Spinal cord (tissue), 9 donors: ENCODE measurements at regions not wholly inside any gene's neighbourhood (a gene's known extent, or its start where the extent isn't known, plus 50 kb on each side); places are given as distances from the start of the nearest gene placed in this dataset.
A peak's percentile ranks its signal among the peaks of the same experiment; 100 is the strongest.

Experiments used
- DNase-seq, 6 donors: peaks; one replicate each; pipeline versions ENCODE4 v3.0.0 to v3.0.0-alpha.2; 2013 to 2015; ENCODE audit warnings: low spot score in 6 of 6, low read depth in 4 of 6
- H3K27ac ChIP-seq: one replicate; pipeline ENCODE4 v1.5.1; 2013; ENCODE audit warnings: low read depth, low read length, control low read depth
- H3K27me3 ChIP-seq: one replicate; pipeline ENCODE4 v1.6.1; 2013; ENCODE audit warnings: low read length; ENCODE audit not compliant: control insufficient read depth, insufficient read depth
- H3K36me3 ChIP-seq: one replicate; pipeline ENCODE4 v1.6.1; 2013; ENCODE audit warnings: low read length; ENCODE audit not compliant: control insufficient read depth, insufficient read depth
- H3K4me1 ChIP-seq: one replicate; pipeline ENCODE4 v1.6.1; 2013; ENCODE audit warnings: low read length; ENCODE audit not compliant: control insufficient read depth, insufficient read depth
- H3K4me3 ChIP-seq: one replicate; pipeline ENCODE4 v1.5.1; 2013; ENCODE audit warnings: low read depth, low read length, control low read depth
- H3K9me3 ChIP-seq: one replicate; pipeline ENCODE4 v1.6.1; 2013; ENCODE audit warnings: low read length; ENCODE audit not compliant: control insufficient read depth, insufficient read depth
- WGBS: methylation state at CpG from one replicate; pipeline ENCODE4 v1.1.5; 2013; ENCODE audit warnings: missing lambda C conversion rate; ENCODE audit not compliant: insufficient coverage; 5-methylcytosine and 5-hydroxymethylcytosine counted together
- donor health status: healthy.

GRCh38 chr2:128368437-128369107 is 49.9 kb upstream of the HS6ST1 start:
- Histone ChIP-seq H3K36me3 (no peaks in the 10 kb centered on the region), H3K4me1 (peaks cover 69% of the 10 kb centered on the region), H3K27ac (peak overlapping the region; percentile 61), H3K9me3 (no peaks in the 10 kb centered on the region), H3K27me3 (no peaks in the 10 kb centered on the region), H3K4me3 (no peak overlapping the region)
- peak in 1 of 6 donors; percentile 60 for DNase-seq
- WGBS, result 70% methylated on average over 21 of the region's 21 CpGs

GRCh38 chr2:128369108-128369555 is 50.5 kb upstream of the HS6ST1 start:
- H3K27ac ChIP-seq, result peak overlapping the region; percentile 61
- no peak overlapping the region for H3K4me3 ChIP-seq
- H3K36me3 ChIP-seq, result no peaks in the 10 kb centered on the region
- H3K4me1 ChIP-seq, result peaks cover 67% of the 10 kb centered on the region
- no peaks in the 10 kb centered on the region for H3K27me3 ChIP-seq
- DNase-seq, result peak in 2 of 6 donors; percentile 82 to 85
- WGBS, result 25% methylated on average over 11 of the region's 12 CpGs
- H3K9me3 ChIP-seq, result no peaks in the 10 kb centered on the region

GRCh38 chr2:128369602-128370467 is 51.2 kb upstream of the HS6ST1 start:
- WGBS, result 24% methylated on average over 11 of the region's 17 CpGs
- no peak overlapping the region for H3K4me3 ChIP-seq
- H3K36me3 ChIP-seq, result no peaks in the 10 kb centered on the region
- peak in 3 of 6 donors; percentile 54 to 80 (median 73) for DNase-seq
- no peaks in the 10 kb centered on the region for H3K27me3 ChIP-seq
- peaks cover 72% of the 10 kb centered on the region for H3K4me1 ChIP-seq
- no peaks in the 10 kb centered on the region for H3K9me3 ChIP-seq
- H3K27ac ChIP-seq, result peak overlapping the region; percentile 61

- 76% methylated on average over 26 of the region's 27 CpGs for WGBS
- H3K27me3 ChIP-seq, result no peaks in the 10 kb centered on the region
- no peak for DNase-seq
- H3K27ac ChIP-seq, result peak overlapping the region; percentile 61
- no peaks in the 10 kb centered on the region for H3K36me3 ChIP-seq
- H3K4me1 ChIP-seq, result peaks cover 81% of the 10 kb centered on the region
- no peaks in the 10 kb centered on the region for H3K9me3 ChIP-seq
- no peak overlapping the region for H3K4me3 ChIP-seq
Observed at GRCh38 chr2:128370468-128371247, 52.0 kb upstream of the HS6ST1 start.

GRCh38 chr2:128371248-128371630 is 52.6 kb upstream of the HS6ST1 start:
- Histone ChIP-seq H3K36me3 (no peaks in the 10 kb centered on the region), H3K4me3 (no peak overlapping the region), H3K27ac (no peak overlapping the region), H3K4me1 (peaks cover 84% of the 10 kb centered on the region), H3K9me3 (no peaks in the 10 kb centered on the region), H3K27me3 (no peaks in the 10 kb centered on the region)
- no peak for DNase-seq
- 77% methylated on average over 5 of the region's 8 CpGs for WGBS

GRCh38 chr2:128371648-128372345 is 53.1 kb upstream of the HS6ST1 start:
- DNase-seq, result no peak
- peaks cover 85% of the 10 kb centered on the region for H3K4me1 ChIP-seq
- H3K36me3 ChIP-seq, result no peaks in the 10 kb centered on the region
- WGBS, result 90% methylated on average over 11 of the region's 11 CpGs
- no peak overlapping the region for H3K27ac ChIP-seq
- no peaks in the 10 kb centered on the region for H3K27me3 ChIP-seq
- no peaks in the 10 kb centered on the region for H3K9me3 ChIP-seq
- no peak overlapping the region for H3K4me3 ChIP-seq

GRCh38 chr2:128372621-128373341 is 54.1 kb upstream of the HS6ST1 start:
- 93% methylated on average over 16 of the region's 24 CpGs for WGBS
- Histone ChIP-seq H3K9me3 (no peaks in the 10 kb centered on the region), H3K4me3 (no peak overlapping the region), H3K36me3 (no peaks in the 10 kb centered on the region), H3K27ac (no peak overlapping the region), H3K4me1 (peaks cover 85% of the 10 kb centered on the region), H3K27me3 (no peaks in the 10 kb centered on the region)
- no peak for DNase-seq

GRCh38 chr2:128373451-128374000 is 54.9 kb upstream of the HS6ST1 start:
- Histone ChIP-seq H3K4me1 (peaks cover 85% of the 10 kb centered on the region), H3K36me3 (no peaks in the 10 kb centered on the region), H3K4me3 (no peak overlapping the region), H3K27me3 (no peaks in the 10 kb centered on the region), H3K9me3 (no peaks in the 10 kb centered on the region), H3K27ac (no peak overlapping the region)
- DNase-seq, result no peak
- 92% methylated on average over 9 of the region's 10 CpGs for WGBS
